HG03457 (cell line): ENCODE measurements at regions not wholly inside any gene's neighbourhood (a gene's known extent, or its start where the extent isn't known, plus 50 kb on each side); places are given as distances from the start of the nearest gene placed in this dataset.
"Not testable (repeated sequence)": the region's sequence is repeated elsewhere in the genome, so short reads cannot be mapped to it uniquely, and the experiment has no call there.

Experiments
- ATAC-seq: cut with Tn5 transposase; IDR thresholded peaks from one replicate; pipeline ENCODE4 v1.9.1; 2021; ENCODE audit warnings: moderate number of reproducible peaks; ENCODE audit not compliant: unreplicated experiment

DNA sequence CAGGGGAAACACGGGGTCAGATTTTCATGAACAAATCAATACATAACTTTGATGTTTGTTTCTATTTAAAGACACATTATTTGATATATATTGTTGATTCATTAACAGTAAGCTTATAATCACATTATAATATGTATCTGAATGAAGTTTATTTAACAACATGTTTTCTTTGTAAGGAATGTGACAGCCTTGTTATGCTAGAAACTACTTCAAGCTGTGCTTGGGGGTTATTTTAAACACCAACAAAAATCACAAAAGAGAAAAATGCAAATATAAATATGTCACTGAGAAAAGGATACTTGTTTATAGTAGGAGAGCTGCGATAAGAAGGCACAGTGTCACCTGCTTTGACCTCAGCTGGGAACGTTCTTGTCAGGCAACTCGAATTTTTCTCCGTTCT, 354.6 kb upstream of the AGA start:
- no peak for ATAC-seq

DNA sequence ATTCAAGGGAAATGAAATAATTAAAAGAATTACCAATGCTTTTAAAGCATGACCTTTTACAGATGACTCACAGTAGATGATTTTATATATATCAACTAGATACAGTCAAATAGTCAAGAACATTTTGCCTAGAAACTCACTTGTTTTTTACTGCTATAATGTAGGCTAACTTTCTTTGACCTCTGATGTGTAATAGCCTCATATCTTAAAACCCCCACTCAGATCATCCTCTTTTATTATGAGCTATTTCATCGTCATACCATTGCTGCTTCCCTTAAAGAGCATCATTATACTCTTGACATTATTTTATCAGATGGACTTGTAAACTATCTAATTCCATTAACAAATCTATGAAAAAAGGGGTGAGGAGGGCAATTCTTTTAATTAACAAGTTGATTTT, 355.9 kb upstream of the AGA start:
- no peak for ATAC-seq

GRCh38 chr4:177802162-177802561, 359.9 kb upstream of the AGA start:
- no peak for ATAC-seq

DNA sequence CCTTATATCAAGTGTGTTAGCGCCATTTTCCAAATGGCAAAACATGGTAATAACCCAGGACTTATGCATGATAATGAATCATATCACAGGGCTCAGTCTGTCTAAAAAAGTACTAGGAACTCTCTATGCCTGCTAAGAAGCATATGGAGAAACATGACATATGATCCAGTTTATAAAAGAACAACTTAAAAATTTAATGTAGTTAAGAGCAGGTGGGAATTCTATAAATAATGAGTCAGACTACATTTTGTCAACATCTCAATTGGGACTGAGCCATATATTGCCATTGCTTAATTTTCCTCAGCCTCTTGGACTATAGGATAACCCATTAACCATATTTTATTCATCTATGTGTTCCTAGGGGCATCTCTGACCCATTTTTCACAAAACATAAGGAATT, 360.4 kb upstream of the AGA start:
- ATAC-seq: no peak

DNA sequence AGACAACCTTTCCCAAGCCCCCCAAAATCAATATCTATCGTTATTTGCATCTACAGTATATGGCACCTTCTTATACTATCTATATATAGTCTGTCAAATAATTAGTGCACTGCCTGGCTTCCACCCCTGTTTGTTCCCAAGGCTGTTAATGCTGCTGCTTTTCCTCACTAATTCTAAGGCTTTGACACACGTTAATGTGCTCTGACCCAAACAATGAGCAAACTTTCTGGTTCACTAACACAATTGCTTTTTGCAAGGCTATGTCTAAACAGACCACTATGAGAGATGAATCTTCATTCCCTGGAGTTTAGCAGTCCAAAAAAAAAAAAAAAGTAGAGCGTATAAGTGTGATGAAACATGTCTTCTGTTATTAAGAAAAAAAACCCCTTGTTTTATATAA, 360.9 kb upstream of the AGA start:
- no peak for ATAC-seq

- no peak for ATAC-seq
Observed at GRCh38 chr4:177809791-177810190, 367.6 kb upstream of the AGA start.

DNA sequence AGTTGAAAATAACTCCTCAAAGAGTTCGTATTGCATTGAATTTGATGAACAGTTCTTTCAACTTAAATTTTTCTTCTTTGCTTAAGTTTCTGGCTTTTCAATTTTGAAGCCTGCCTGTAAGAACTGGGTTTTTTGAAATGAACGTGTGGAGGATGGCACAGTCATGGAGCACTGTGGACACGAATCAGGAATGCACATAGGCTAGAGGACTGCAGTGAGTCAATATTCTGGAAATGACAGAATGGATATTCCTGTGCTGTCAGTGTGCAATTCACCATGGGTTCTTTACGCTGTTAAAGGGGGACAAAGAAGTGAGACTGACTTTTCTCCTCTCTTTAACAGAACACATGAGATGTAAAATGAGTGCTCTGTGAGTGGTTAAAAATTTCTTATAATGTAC, 368.0 kb upstream of the AGA start:
- no peak for ATAC-seq

- not testable (repeated sequence) for ATAC-seq
Observed at GRCh38 chr4:177818392-177818791, 376.2 kb upstream of the AGA start.

DNA sequence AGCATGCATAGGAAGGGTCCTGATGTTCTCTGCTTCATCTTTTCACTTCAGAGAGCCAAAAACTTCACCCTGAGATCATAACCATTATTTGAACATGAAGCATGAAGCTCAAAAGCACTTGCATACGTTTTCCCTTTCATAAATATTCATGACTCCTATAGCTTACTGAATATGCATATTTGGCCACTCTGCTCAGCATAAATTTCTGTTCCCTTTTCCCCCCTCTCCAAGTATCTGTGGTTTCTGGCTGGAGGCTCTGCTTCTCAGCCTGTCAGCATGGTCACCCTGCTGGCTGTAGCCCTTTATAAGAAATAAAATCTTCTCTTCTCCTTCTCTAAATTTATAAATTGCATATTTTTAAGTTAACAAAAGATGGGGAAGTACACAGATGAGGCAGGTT, 384.7 kb upstream of the AGA start:
- no peak for ATAC-seq

GRCh38 chr4:177841258-177841657, 399.0 kb upstream of the AGA start:
- ATAC-seq: no peak

DNA sequence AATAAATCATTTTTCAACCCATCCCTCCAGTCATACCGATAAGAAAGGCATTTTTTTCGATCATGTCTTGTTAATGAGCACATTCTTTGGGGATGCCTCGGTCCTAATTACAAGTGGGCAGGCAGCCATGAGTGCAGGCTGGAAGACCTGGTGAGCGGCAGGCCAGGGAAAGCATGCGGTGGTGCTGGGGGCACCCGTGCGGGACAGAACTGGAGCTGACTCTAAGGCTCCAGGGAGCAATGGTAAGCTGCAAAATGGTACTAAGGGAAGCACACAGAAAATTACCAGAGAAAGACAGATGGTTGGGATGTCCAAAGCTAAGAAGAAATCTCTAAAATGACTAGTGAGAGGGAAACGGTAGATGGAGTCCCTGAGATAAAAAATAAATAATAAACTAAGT, 411.0 kb upstream of the AGA start:
- ATAC-seq: no peak

DNA sequence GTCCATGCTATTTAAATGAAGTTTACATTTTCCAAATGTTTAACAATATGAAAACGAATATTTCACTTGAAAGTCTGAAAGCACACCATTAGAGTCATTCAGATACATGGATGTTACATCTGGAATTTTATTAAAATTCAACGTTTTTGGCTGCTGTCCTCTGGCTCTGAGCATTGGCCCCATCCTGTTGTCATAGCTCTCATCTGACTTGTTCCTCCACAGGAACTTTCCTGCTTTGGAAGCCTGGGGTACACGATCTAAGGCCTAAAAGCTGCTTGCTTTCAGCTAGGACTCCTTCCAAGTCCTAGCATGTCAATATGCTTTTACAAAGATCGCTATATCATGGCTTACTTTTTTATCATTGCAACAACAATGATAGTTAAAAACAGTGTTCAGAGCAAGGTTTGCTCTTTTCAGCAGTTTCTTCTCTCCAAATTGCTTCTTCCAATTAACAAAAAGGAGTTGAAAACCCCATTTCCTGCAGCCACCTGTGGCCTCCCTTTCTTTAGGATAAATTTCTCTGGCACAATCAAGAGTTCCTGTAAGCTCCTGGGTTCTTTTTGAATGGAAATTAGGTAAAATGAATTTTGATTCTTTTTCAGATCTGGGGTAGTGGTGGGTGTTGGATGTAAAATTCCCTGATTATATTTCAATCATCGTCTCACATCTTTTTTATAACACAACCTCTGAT, 413.4 kb upstream of the AGA start:
- ATAC-seq: no peak

DNA sequence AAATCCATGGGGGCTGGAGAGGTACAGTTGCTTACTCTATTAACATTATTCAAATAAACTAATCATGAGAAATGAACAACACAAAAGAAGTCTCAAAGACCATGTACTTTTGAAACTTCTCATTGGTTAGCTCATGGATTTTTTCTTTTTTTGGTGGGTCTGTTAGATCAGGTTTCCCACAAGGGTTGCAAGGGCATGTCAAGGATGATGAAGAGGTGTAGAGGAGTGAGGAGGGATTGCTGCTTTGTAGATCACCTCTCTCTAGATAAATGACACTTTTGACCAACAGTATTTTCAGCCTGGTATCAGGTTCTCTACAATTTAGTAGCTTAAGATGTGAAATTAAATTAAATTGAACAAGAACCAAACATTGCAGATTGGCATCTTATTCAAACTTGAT, 417.9 kb upstream of the AGA start:
- no peak for ATAC-seq

GRCh38 chr4:177861551-177862094, 419.4 kb upstream of the AGA start:
- no peak for ATAC-seq

- no peak for ATAC-seq
Observed at GRCh38 chr4:177862541-177863176, 420.4 kb upstream of the AGA start.

DNA sequence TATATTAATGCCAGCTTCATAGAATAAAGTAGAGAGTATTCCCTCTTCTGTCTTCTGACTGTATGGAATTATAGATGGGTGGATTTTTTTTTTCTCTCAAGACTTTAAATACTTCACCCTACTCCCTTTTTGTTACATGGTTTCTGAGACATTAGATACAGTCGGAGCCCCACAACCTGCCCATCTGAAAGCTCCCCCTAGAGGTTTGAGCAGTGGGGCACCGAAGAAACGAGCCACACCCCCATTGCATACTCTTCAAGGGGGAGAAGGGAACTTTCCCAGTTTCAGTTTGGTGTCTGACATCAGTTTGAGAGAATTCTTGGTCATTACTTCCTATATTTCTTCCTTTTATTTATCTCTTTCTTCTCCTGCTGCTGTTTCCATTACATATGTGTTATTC, 437.6 kb upstream of the AGA start:
- ATAC-seq: no peak

DNA sequence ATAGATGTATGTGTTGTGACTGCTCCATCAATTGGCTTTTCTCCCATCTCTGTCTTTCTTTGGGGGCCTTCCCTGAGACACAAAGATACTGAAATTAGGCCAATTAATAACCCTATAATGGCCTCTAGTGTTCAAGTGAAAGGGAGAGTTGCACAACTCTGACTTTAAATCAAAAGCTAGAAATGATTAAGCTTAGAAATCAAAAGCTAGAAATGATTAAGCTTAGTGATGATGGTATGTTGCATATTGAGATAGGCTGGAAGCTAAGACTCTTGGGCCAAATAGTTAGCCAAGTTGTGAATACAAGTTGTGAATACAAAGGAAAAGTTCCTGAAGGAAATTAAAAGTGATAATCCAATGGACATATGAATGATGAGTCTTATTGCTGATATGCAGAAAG, 452.9 kb upstream of the AGA start:
- no peak for ATAC-seq

GRCh38 chr4:177901786-177902185, 459.5 kb upstream of the AGA start:
- no peak for ATAC-seq

GRCh38 chr4:177902386-177902785, 460.1 kb upstream of the AGA start:
- no peak for ATAC-seq

- no peak for ATAC-seq
Observed at GRCh38 chr4:177907736-177908424, 465.6 kb upstream of the AGA start.

DNA sequence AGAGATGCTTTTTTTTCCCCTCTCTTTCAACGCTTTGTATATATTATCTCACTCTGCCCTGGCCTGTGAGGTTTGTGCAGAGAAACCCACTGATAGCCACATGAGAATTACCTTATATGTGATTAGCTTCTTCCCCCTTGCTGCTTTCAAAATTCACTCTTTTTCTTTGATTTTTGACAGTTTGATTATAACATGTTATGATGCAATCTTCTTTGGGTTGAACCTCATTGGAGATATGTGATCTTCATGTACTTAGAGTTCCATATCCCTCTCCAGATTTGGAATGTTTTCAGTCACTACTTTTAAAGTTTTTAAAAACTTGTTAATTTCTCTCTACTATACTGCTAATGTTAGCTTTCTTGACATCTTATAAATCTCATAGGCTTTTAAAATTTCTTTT, 479.5 kb upstream of the AGA start:
- ATAC-seq: no peak

DNA sequence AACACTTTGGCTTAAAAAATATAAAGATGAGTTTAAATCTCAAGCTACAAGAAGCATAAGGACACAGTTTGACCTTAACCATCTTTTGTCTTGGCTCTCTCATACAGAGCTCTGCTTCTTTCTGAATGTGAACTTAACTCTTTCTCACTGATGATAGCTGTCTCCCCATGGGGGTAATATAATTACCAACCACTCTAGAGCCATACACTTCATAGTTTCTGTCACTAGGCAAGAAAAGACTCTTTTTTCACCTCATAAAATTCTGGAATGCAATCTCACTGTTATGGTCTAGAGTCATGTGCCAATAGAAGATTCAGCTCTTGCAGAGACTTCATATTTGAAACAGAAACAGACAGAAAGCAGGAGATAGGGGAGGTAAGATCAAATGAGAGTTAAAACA, 481.7 kb upstream of the AGA start:
- ATAC-seq: no peak
